Activated CD4-positive, alpha-beta memory T cell treated with anti-CD3 and anti-CD28 coated beads, Interleukin-2, amount 10 ng/mL, durations not matched to agents 7 days and 5 days (primary cell): ENCODE measurements at regions not wholly inside any gene's neighbourhood (a gene's known extent, or its start where the extent isn't known, plus 50 kb on each side); places are given as distances from the start of the nearest gene placed in this dataset.

Experiments
- CTCF ChIA-PET: fragments of 350-600 bp; sonication (Branson Sonifier 250); formaldehyde crosslinking; loops from one replicate; lab custom pipeline; 2021; ENCODE audit warnings: antibody characterized with exemption, inconsistent platforms; lab: Charles Lee
- POLR2A ChIA-PET: fragments of 350-600 bp; sonication (Branson Sonifier 250); formaldehyde crosslinking; loops from one replicate; lab custom pipeline; 2021; ENCODE audit warnings: antibody characterized with exemption; lab: Charles Lee
- DNase-seq: peaks from one replicate; pipeline ENCODE4 v3.0.0-alpha.2; 2020
- H3K27ac Mint-ChIP-seq: one replicate; pipeline ENCODE4 v1.8.0; 2021; ENCODE audit warnings: mild to moderate bottlenecking, mixed read lengths
- H3K27me3 Mint-ChIP-seq: one replicate; pipeline ENCODE4 v1.8.0; 2021; ENCODE audit warnings: mixed read lengths
- H3K36me3 Mint-ChIP-seq: one replicate; pipeline ENCODE4 v1.8.0; 2021; ENCODE audit warnings: low read depth, mixed read lengths
- H3K4me1 Mint-ChIP-seq: one replicate; pipeline ENCODE4 v1.8.0; 2021; ENCODE audit warnings: mixed read lengths
- H3K4me3 Mint-ChIP-seq: one replicate; pipeline ENCODE4 v1.8.0; 2021; ENCODE audit warnings: mild to moderate bottlenecking, mixed read lengths
- H3K9me3 Mint-ChIP-seq: one replicate; pipeline ENCODE4 v1.8.0; 2021; ENCODE audit warnings: mixed read lengths

DNA sequence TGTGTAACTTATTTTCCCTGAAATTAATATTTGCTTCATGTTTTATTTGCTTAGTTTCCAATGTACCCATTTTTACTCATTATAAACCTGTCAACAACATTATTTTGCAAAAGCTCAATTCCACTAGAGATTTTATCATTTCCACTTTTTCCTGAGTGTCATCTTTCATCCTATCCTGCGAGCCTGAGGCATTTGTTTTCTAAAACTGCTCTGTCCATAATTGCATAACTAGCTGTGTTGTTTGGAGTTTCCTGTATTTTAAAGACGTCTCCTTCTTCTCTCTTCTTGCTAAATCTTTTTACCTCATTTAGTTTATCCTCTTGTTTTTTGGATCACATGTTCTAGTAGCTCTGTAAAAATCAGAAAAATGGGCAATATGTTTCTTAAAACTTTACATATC is 332.7 kb upstream of the NOVA1 start:
- no peaks in the 10 kb centered on the region for H3K27me3 Mint-ChIP-seq
- H3K27ac Mint-ChIP-seq = no peak overlapping the region
- DNase-seq = no peak
- H3K36me3 Mint-ChIP-seq = no peaks in the 10 kb centered on the region
- CTCF ChIA-PET = no interaction called here
- no peak overlapping the region for H3K4me3 Mint-ChIP-seq
- POLR2A ChIA-PET = no interaction called here
- peaks cover 8% of the 10 kb centered on the region for H3K9me3 Mint-ChIP-seq
- H3K4me1 Mint-ChIP-seq = no peaks in the 10 kb centered on the region

DNA sequence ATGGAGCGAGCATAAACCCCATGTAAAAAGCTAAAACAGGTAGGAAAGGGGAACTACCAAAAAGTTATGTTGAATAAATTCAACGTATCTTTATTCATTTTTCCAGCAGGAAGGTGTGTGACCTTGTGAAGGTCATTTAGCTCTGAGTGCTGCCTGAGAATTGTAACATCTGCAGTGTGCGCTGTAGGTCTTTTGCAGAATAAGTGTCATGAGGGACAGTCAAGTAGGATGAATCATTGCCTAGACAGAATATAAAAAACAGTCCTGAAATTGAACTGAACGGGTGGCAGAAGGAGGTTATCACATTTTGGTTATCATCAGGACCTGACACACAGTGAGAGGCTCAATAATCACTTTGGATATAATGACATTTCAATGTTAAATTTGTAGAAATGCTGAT is 334.8 kb upstream of the NOVA1 start:
- H3K27ac Mint-ChIP-seq = no peak overlapping the region
- ChIA-PET POLR2A (no interaction called here), CTCF (no interaction called here)
- peaks cover 11% of the 10 kb centered on the region for H3K9me3 Mint-ChIP-seq
- H3K27me3 Mint-ChIP-seq = no peaks in the 10 kb centered on the region
- no peaks in the 10 kb centered on the region for H3K4me1 Mint-ChIP-seq
- DNase-seq = no peak
- H3K36me3 Mint-ChIP-seq = no peaks in the 10 kb centered on the region
- H3K4me3 Mint-ChIP-seq = no peak overlapping the region

DNA sequence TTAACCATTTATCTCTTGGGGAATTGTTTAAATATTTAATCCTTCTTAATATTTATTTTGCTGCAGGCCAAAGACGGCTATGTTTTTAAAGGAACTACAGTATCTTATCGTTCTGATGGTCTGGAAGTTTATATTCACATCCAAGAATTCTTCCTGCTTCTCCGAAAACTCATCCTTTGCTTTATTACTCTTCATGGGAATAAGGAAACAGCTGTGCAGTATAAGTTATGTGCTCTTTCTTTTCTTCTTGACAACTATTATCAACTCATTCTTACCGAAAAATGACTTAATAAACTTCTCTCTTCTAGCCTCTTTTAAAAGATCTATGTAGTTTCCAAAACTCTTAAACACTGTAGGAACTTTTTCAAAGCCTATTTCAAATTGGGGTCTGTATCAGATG is 335.6 kb upstream of the NOVA1 start:
- Mint-ChIP-seq H3K9me3 (peaks cover 9% of the 10 kb centered on the region), H3K4me3 (no peak overlapping the region), H3K27me3 (no peaks in the 10 kb centered on the region), H3K36me3 (no peaks in the 10 kb centered on the region), H3K4me1 (no peaks in the 10 kb centered on the region), H3K27ac (no peak overlapping the region)
- CTCF ChIA-PET = no interaction called here
- POLR2A ChIA-PET = no interaction called here
- no peak for DNase-seq

DNA sequence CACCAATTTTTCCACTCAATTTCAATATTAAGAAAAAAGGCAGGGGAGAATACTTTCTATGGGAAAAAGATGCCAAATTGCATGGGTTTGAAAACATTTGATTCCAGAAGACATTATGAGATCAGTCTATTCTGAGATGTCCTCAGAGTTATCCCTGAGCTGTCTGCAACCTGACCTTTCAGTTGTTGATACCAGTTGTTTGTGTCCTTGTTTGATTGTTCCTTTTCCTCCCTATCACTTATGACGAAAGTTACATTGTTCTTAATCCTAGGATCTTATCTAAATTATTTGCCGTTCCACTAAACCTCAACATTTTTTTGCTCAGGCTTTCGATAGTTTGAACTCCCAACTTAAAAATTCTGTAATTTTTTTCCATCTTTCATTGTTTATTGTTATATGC is 336.3 kb upstream of the NOVA1 start:
- Mint-ChIP-seq H3K4me1 (no peaks in the 10 kb centered on the region), H3K4me3 (no peak overlapping the region), H3K9me3 (peaks cover 6% of the 10 kb centered on the region), H3K36me3 (no peaks in the 10 kb centered on the region), H3K27me3 (no peaks in the 10 kb centered on the region), H3K27ac (no peak overlapping the region)
- ChIA-PET POLR2A (no interaction called here), CTCF (no interaction called here)
- no peak for DNase-seq

DNA sequence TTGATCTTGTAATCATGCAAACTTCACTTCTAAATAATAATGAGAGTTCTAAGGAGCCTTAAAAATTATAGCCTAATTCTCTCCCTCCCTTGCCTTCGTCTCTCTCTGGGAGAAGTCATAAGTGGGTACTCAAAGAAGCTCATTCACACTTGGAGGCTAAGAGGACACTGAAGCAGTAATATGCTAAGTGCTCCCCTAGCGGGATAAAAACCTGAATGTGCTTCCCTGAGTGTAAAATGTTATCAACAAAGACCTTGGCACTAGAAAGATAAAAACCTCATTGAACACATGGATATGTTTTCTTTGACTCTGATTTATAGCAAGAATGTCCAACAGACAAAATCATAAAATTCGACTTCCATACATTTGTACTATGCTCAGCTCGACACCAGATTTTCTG is 337.9 kb upstream of the NOVA1 start:
- Mint-ChIP-seq H3K36me3 (no peaks in the 10 kb centered on the region), H3K4me3 (no peak overlapping the region), H3K4me1 (no peaks in the 10 kb centered on the region), H3K9me3 (peaks cover 13% of the 10 kb centered on the region), H3K27me3 (no peaks in the 10 kb centered on the region), H3K27ac (no peak overlapping the region)
- CTCF ChIA-PET = no interaction called here
- POLR2A ChIA-PET = no interaction called here
- no peak for DNase-seq

DNA sequence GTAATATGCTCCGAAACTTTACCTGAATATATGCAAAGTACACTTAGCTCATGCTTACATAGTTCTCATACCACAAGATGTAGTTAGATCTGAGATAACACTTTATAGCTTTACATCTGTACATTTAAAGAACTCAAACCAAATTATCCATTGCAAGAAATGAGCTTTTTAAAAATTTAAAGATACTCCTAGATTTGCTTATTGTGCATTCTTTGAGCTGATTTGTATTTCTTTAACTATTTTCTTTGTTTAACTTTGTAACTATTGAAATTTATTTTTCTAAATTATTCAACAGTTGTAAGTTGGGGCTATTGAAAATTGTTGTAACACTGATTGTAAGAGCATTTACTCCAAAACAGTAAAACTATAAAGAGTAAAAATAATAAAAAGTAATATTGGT is 340.2 kb upstream of the NOVA1 start:
- CTCF ChIA-PET = no interaction called here
- POLR2A ChIA-PET = no interaction called here
- H3K4me3 Mint-ChIP-seq = no peak overlapping the region

DNA sequence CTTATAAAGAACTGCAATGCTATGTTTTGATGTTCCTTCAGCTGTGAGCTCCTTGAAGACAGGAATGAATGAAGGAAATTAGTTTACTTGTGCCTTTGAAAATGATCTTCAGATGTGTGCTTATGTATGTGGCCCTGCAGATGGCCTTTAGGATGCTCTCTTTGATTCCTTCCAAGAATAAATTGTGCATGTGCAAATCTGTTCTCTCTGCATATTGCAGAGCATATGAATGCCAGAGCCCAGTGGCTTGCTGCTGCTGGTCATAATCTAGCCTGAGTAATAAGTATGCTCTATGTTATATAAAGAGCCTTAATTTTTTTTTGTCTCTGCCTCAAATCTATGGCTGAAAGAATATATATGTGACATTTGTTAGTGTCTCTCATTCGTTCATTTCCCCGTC is 341.9 kb upstream of the NOVA1 start:
- H3K4me3 Mint-ChIP-seq = no peak overlapping the region
- H3K27me3 Mint-ChIP-seq = no peaks in the 10 kb centered on the region
- H3K36me3 Mint-ChIP-seq = no peaks in the 10 kb centered on the region
- H3K4me1 Mint-ChIP-seq = no peaks in the 10 kb centered on the region
- ChIA-PET POLR2A (no interaction called here), CTCF (no interaction called here)
- DNase-seq = no peak
- H3K9me3 Mint-ChIP-seq = peaks cover 23% of the 10 kb centered on the region
- H3K27ac Mint-ChIP-seq = no peak overlapping the region

More for the DNA sequence above, 340.2 kb upstream of the NOVA1 start:
- Mint-ChIP-seq H3K27ac (no peak overlapping the region), H3K4me1 (no peaks in the 10 kb centered on the region), H3K9me3 (peaks cover 18% of the 10 kb centered on the region), H3K36me3 (no peaks in the 10 kb centered on the region), H3K27me3 (no peaks in the 10 kb centered on the region)
- no peak for DNase-seq

DNA sequence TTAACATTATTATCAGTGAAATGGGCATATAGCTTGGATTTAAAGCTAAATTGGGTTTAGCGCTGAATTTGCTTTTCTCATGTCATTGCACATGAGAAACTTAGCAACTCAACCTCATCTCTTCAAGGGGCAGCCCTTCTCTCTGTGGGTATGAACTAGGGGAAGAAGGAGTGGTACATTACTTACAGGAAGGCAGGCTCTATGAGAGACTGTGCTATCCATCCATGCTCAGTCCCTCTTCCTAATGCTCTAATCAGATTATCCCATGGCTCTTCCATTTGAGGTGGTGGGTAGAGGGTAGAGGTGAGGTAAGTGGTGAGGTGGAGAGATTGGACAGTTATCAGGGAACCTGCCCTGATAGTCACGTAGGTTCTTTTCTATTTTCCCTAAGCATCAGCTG is 343.7 kb upstream of the NOVA1 start:
- H3K36me3 Mint-ChIP-seq = no peaks in the 10 kb centered on the region
- POLR2A ChIA-PET = no interaction called here
- CTCF ChIA-PET = no interaction called here
- no peaks in the 10 kb centered on the region for H3K27me3 Mint-ChIP-seq
- H3K27ac Mint-ChIP-seq = no peak overlapping the region
- H3K9me3 Mint-ChIP-seq = peaks cover 23% of the 10 kb centered on the region
- DNase-seq = no peak
- H3K4me1 Mint-ChIP-seq = no peaks in the 10 kb centered on the region
- H3K4me3 Mint-ChIP-seq = no peak overlapping the region

DNA sequence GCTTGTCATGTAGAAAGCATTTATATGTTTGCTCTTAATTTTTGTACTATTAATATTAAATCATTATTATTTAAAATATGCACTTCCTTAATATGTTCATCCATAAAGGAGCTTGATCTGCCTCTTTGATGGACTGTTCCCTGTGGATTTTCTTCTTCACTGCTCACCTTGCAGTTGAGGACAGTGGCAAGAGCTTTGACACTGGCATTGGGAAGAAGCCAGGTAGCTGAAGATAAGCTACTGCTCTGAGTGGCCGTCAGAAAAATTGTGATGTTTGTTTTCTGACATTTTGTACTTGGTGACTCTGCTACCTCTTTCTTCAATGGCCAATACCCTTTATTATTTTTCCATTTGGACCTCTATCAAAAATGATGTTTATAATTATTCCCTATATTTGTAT is 349.4 kb upstream of the NOVA1 start:
- H3K4me3 Mint-ChIP-seq = no peak overlapping the region
- H3K36me3 Mint-ChIP-seq = no peaks in the 10 kb centered on the region
- H3K4me1 Mint-ChIP-seq = no peaks in the 10 kb centered on the region
- peaks cover 12% of the 10 kb centered on the region for H3K9me3 Mint-ChIP-seq
- no peak overlapping the region for H3K27ac Mint-ChIP-seq
- ChIA-PET POLR2A (no interaction called here), CTCF (no interaction called here)
- DNase-seq = no peak
- no peaks in the 10 kb centered on the region for H3K27me3 Mint-ChIP-seq

DNA sequence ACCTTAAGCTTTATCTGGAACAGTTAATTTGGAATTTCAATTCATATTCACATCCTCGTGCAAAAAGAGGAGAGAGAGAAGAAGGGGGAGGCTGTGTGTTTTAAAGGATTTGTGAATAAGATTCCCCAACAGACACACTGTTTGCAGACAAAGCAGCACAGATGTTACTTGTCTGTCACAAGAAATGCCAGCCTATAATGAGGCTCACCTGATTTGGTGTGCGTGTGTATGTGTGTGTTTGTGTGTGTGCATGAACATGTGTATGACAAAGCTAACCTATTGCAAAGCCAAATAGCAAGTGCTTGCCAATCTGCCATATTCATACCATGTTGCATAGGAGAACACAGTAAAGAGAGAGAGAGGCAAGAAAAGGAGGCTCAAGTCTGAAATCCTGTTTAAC is 361.6 kb upstream of the NOVA1 start:
- Mint-ChIP-seq H3K27ac (no peak overlapping the region), H3K4me3 (no peak overlapping the region), H3K27me3 (no peaks in the 10 kb centered on the region), H3K4me1 (no peaks in the 10 kb centered on the region), H3K9me3 (peaks cover 25% of the 10 kb centered on the region), H3K36me3 (no peaks in the 10 kb centered on the region)
- DNase-seq = no peak
- ChIA-PET CTCF (no interaction called here), POLR2A (no interaction called here)

DNA sequence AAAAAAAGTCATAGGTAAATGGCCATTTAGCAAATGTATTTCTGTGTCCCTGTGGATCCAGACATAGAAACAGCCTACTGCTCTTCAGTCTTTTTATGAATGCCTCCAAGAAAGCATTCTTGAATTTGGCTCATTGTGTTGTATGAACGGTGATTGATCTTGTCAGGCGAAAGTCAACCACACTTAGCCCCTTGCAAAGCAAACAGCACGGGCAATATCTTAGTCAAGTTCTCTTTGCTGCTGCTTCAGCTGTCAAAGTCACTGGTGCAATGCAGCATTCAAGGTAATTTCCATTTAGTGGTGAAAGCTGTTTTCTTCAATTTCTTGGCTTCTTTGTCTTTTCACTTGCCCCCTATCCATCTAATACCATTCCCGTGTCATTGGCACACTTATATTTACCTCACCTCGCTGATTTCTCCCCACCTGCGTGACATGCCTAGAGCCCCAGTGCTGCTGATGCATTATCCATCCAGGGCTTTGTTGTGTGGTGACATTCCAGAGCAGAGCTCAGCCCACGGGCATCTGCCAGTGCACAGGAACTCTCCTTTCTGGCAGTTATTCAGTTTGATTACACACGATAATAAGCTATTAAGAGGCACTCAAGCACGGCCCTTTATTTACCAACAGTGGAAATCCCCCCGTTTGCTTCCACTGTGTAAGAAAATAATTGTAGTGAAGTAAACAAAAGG is 362.3 kb upstream of the NOVA1 start:
- Mint-ChIP-seq H3K9me3 (peaks cover 27% of the 10 kb centered on the region), H3K36me3 (no peaks in the 10 kb centered on the region), H3K4me1 (no peaks in the 10 kb centered on the region), H3K4me3 (no peak overlapping the region), H3K27ac (no peak overlapping the region), H3K27me3 (no peaks in the 10 kb centered on the region)
- ChIA-PET POLR2A (no interaction called here), CTCF (no interaction called here)
- DNase-seq = no peak

DNA sequence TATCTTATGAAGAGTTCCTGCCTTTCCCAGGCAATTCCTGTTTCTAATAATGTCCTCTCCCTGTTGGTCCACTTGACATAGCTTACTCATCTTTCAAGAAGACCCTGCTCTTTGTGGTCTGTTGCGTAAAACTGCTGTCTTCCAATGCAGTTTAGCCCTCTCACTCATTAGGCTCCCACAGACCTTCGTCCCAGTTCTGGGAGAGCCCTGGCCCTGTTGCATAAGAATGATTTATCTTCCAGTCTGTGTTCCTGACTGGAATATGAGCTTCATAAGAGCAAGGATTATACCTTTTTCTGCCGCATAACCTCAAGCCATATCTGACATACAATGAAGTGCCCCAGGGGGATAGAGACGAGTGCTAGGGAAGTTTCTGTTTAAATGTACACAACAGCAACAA is 365.9 kb upstream of the NOVA1 start:
- POLR2A ChIA-PET = no interaction called here
- no peak overlapping the region for H3K27ac Mint-ChIP-seq
- no peak for DNase-seq
- peaks cover 24% of the 10 kb centered on the region for H3K9me3 Mint-ChIP-seq
- CTCF ChIA-PET = no interaction called here
- H3K36me3 Mint-ChIP-seq = no peaks in the 10 kb centered on the region
- no peaks in the 10 kb centered on the region for H3K27me3 Mint-ChIP-seq
- no peaks in the 10 kb centered on the region for H3K4me1 Mint-ChIP-seq
- H3K4me3 Mint-ChIP-seq = no peak overlapping the region

DNA sequence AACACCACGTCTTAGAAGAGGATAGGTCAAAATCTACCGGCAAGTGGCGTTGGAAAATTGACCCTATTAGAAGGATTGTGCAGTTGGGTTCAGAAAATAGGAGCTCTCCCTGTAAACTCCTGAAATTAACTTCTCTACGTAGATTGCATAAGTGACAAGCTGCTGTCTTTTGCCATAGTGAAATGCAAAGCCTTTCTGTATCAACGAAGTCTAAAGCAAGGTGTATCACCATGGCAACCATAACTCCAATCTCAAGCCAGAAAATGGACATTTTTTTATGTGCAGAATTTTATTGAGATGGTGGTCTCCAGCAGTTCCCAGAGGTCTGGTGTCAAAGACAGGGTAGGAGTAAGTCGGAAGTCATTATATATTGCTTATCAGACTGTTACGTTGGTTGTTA is 367.7 kb upstream of the NOVA1 start:
- H3K4me3 Mint-ChIP-seq = no peak overlapping the region
- ChIA-PET CTCF (no interaction called here), POLR2A (no interaction called here)
- DNase-seq = no peak
- peaks cover 24% of the 10 kb centered on the region for H3K9me3 Mint-ChIP-seq
- H3K36me3 Mint-ChIP-seq = no peaks in the 10 kb centered on the region
- H3K4me1 Mint-ChIP-seq = no peaks in the 10 kb centered on the region
- no peaks in the 10 kb centered on the region for H3K27me3 Mint-ChIP-seq
- H3K27ac Mint-ChIP-seq = no peak overlapping the region

DNA sequence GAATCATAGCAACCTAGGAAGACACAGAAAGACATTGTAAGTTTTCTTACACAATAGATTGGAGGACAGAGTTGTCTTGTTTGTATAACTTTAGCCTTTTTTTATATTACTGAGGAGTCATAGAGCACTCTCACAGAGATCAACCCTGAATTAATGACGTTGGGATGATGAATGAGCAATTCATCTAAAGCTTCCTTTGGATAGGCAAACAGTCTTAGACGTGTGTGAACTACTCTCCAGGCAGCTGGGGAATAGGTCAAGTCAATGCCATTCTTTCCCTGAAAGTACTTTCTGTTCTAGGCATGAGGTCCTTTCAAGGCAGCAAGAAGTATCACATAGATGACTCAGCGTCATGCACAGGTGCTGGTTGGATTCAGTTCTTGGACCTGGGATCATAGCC is 369.1 kb upstream of the NOVA1 start:
- no peaks in the 10 kb centered on the region for H3K27me3 Mint-ChIP-seq
- H3K27ac Mint-ChIP-seq = no peak overlapping the region
- no peaks in the 10 kb centered on the region for H3K4me1 Mint-ChIP-seq
- ChIA-PET CTCF (no interaction called here), POLR2A (no interaction called here)
- H3K4me3 Mint-ChIP-seq = no peak overlapping the region
- H3K36me3 Mint-ChIP-seq = no peaks in the 10 kb centered on the region
- H3K9me3 Mint-ChIP-seq = peaks cover 22% of the 10 kb centered on the region
- DNase-seq = no peak
